Smooth muscle cell (in vitro differentiated cells): ENCODE measurements at regions not wholly inside any gene's neighbourhood (a gene's known extent, or its start where the extent isn't known, plus 50 kb on each side); places are given as distances from the start of the nearest gene placed in this dataset. TPM values are rescaled to one million over a fixed set of nuclear protein-coding genes. Genes with fewer than 3 reads are reported as not detected.

Experiments
- DNase-seq: peaks from one replicate; lab custom pipeline; 2025; ENCODE audit not compliant: unreplicated experiment; lab: John Stamatoyannopoulos, UW
- H2AFZ ChIP-seq: fragments of 200-600 bp; sonication (generic); 2 replicates; pipeline ENCODE4 v1.6.0; 2016; ENCODE audit warnings: antibody characterized with exemption, low read depth, mild to moderate bottlenecking
- H3F3A ChIP-seq: fragments of 200-600 bp; sonication (generic); 2 replicates; pipeline ENCODE4 v1.6.0; 2017; ENCODE audit warnings: antibody characterized with exemption, low read depth
- H3K27ac ChIP-seq: fragments of 200-600 bp; sonication (generic); 2 replicates; pipeline ENCODE4 v1.5.1; 2016; ENCODE audit warnings: low read depth, mild to moderate bottlenecking
- H3K27me3 ChIP-seq: fragments of 200-600 bp; sonication (generic); 2 replicates; pipeline ENCODE4 v1.6.1; 2016; ENCODE audit warnings: low read depth, mild to moderate bottlenecking
- H3K36me3 ChIP-seq: fragments of 200-600 bp; sonication (generic); 2 replicates; pipeline ENCODE4 v1.5.1; 2016; ENCODE audit warnings: low read depth
- H3K4me1 ChIP-seq: fragments of 200-600 bp; sonication (generic); 2 replicates; pipeline ENCODE4 v1.5.1; 2016; ENCODE audit warnings: low read depth
- H3K4me2 ChIP-seq: fragments of 200-600 bp; sonication (generic); 2 replicates; pipeline ENCODE4 v1.6.0; 2016; ENCODE audit warnings: mild to moderate bottlenecking
- H3K4me3 ChIP-seq: fragments of 200-600 bp; sonication (generic); 2 replicates; pipeline ENCODE4 v1.5.1; 2016; ENCODE audit warnings: mild to moderate bottlenecking
- H3K79me2 ChIP-seq: fragments of 200-600 bp; sonication (generic); 2 replicates; pipeline ENCODE4 v1.6.0; 2016; ENCODE audit warnings: low read depth, mild to moderate bottlenecking
- H3K9ac ChIP-seq: fragments of 200-600 bp; sonication (generic); 2 replicates; pipeline ENCODE4 v1.6.0; 2016; ENCODE audit warnings: low read depth
- H3K9me3 ChIP-seq: fragments of 200-600 bp; sonication (generic); replicated peaks from 2 replicates; pipeline ENCODE4 v1.5.1; 2016; ENCODE audit warnings: low read depth
- H4K20me1 ChIP-seq: fragments of 200-600 bp; sonication (generic); 2 replicates; pipeline ENCODE4 v1.6.0; 2016; ENCODE audit warnings: low read depth
- CTCF ChIP-seq: fragments of 200-600 bp; sonication (generic); IDR thresholded peaks from 2 replicates; pipeline ENCODE4 v1.5.1; 2017; ENCODE audit warnings: borderline replicate concordance, mild to moderate bottlenecking, antibody characterized with exemption; ENCODE audit not compliant: insufficient read depth, poor library complexity, severe bottlenecking
- WGBS: methylation state at CpG from one replicate; pipeline ENCODE4 v1.1.7; 2016; ENCODE audit warnings: low lambda C conversion rate; 5-methylcytosine and 5-hydroxymethylcytosine counted together
- small RNA-seq: library from RNA; depleted of rRNA; stranded (forward); fragments of <200 nt; gene quantifications from one replicate; pipeline ENCODE3, GENCODE V24; 2014

GRCh38 chr6:4017058-4017739, 61.7 kb downstream of the FAM217A start:
- Histone ChIP-seq H3K4me3 (peak overlapping the region; percentile 67), H2AFZ (peak overlapping the region; percentile 79), H3K27ac (peak overlapping the region; percentile 89), H3K9ac (peak overlapping the region; percentile 86), H3K4me2 (peak overlapping the region; percentile 84), H3K79me2 (peaks cover 66% of the 10 kb centered on the region), H4K20me1 (peaks cover 18% of the 10 kb centered on the region), H3K9me3 (no peaks in the 10 kb centered on the region), H3K36me3 (no peaks in the 10 kb centered on the region), H3K4me1 (peaks cover 15% of the 10 kb centered on the region), H3K27me3 (no peaks in the 10 kb centered on the region), H3F3A (peaks cover 14% of the 10 kb centered on the region)
- DNase-seq = no peak
- 7% methylated on average over 2 of the region's 2 CpGs for WGBS
- TF ChIP-seq CTCF = no peak

GRCh38 chr6:4017834-4018170, 61.1 kb downstream of the FAM217A start:
- Histone ChIP-seq H3K27ac (peak overlapping the region; percentile 89), H4K20me1 (peaks cover 19% of the 10 kb centered on the region), H3F3A (peaks cover 14% of the 10 kb centered on the region), H3K36me3 (no peaks in the 10 kb centered on the region), H3K79me2 (peaks cover 66% of the 10 kb centered on the region), H3K4me2 (peak overlapping the region; percentile 84), H3K4me3 (peak overlapping the region; percentile 67), H3K4me1 (peaks cover 20% of the 10 kb centered on the region), H3K27me3 (no peaks in the 10 kb centered on the region), H3K9ac (peak overlapping the region; percentile 86), H3K9me3 (no peaks in the 10 kb centered on the region), H2AFZ (peak overlapping the region; percentile 79)
- no peak for DNase-seq
- WGBS = 0% methylated on average over 9 of the region's 9 CpGs
- no peak for TF ChIP-seq CTCF

- Histone ChIP-seq H3K4me1 (peaks cover 25% of the 10 kb centered on the region), H3K27ac (peak overlapping the region; percentile 89), H3K4me3 (peak overlapping the region; percentile 67), H3K4me2 (peak overlapping the region; percentile 84), H3K9ac (peak overlapping the region; percentile 86), H3K9me3 (no peaks in the 10 kb centered on the region), H3K27me3 (no peaks in the 10 kb centered on the region), H4K20me1 (peaks cover 19% of the 10 kb centered on the region), H3F3A (peaks cover 14% of the 10 kb centered on the region), H2AFZ (peak overlapping the region; percentile 79), H3K36me3 (no peaks in the 10 kb centered on the region), H3K79me2 (peaks cover 66% of the 10 kb centered on the region)
- under 1% methylated on average over 52 of the region's 62 CpGs for WGBS
- peak; percentile 85 for DNase-seq
- peak; percentile 32 for TF ChIP-seq CTCF
These were observed 60.6 kb downstream of the FAM217A start for GRCh38 chr6:4018171-4018923.

Small RNA genes in the stretch of these regions (small RNA-seq; reads per million reads assigned to genes)
- not detected for gene AL590004.1
